HepG2 (cell line): ENCODE measurements at regions not wholly inside any gene's neighbourhood (a gene's known extent, or its start where the extent isn't known, plus 50 kb on each side); places are given as distances from the start of the nearest gene placed in this dataset.

Experiments
- AKNA ChIP-seq: sonication (generic); formaldehyde crosslinking; IDR thresholded peaks from 2 replicates; pipeline ENCODE4 v1.4.0; 2020; ENCODE audit warnings: missing genetic modification reagents, borderline replicate concordance
- ATF1 ChIP-seq: IDR thresholded peaks from 2 replicates; pipeline ENCODE4 v1.6.1; 2016; ENCODE audit warnings: mild to moderate bottlenecking, control low read depth
- ATF2 ChIP-seq: sonication (generic); formaldehyde crosslinking; IDR thresholded peaks from 2 replicates; pipeline ENCODE4 v1.4.0; 2020; ENCODE audit warnings: missing genetic modification reagents
- HDAC1 ChIP-seq: sonication (generic); formaldehyde crosslinking; IDR thresholded peaks from 2 replicates; pipeline ENCODE4 v1.5.1; 2020; ENCODE audit warnings: mild to moderate bottlenecking, missing genetic modification reagents
- HNF4G ChIP-seq, 2 experiments: sonication (generic) in 1 of 2; formaldehyde crosslinking in 1 of 2; IDR thresholded peaks; 2 replicates each; pipeline versions ENCODE4 v1.4.0 to v1.6.1; 2011 to 2020; ENCODE audit warnings: borderline replicate concordance in 2 of 2, low read depth in 2 of 2, mild to moderate bottlenecking in 2 of 2, low read length in 1 of 2, missing genetic modification reagents in 1 of 2, moderate library complexity in 1 of 2
- KDM4B ChIP-seq: sonication (generic); formaldehyde crosslinking; IDR thresholded peaks from 2 replicates; pipeline ENCODE4 v1.4.0; 2020; ENCODE audit warnings: missing genetic modification reagents
- KDM6A ChIP-seq: IDR thresholded peaks from 2 replicates; pipeline ENCODE4 v1.6.1; 2016; ENCODE audit warnings: low read depth
- KMT2A ChIP-seq: sonication (generic); formaldehyde crosslinking; IDR thresholded peaks from 2 replicates; pipeline ENCODE4 v1.4.0; 2020; ENCODE audit warnings: missing genetic modification reagents
- PATZ1 ChIP-seq: sonication (generic); formaldehyde crosslinking; IDR thresholded peaks from 2 replicates; pipeline ENCODE4 v1.4.0; 2020; ENCODE audit warnings: missing genetic modification reagents
- POLR2A ChIP-seq, 2 experiments: IDR thresholded peaks; 2 replicates each; pipeline ENCODE4 v1.6.1; 2011; ENCODE audit warnings: low read depth in 2 of 2, low read length in 2 of 2, mild to moderate bottlenecking in 1 of 2, moderate library complexity in 1 of 2; ENCODE audit not compliant: insufficient read depth in 1 of 2
- RAD51 ChIP-seq: fragments of 450-650 bp; IDR thresholded peaks from 2 replicates; pipeline ENCODE4 v1.6.1; 2016; ENCODE audit warnings: borderline replicate concordance
- SCMH1 ChIP-seq: sonication (generic); formaldehyde crosslinking; IDR thresholded peaks from 2 replicates; pipeline ENCODE4 v1.9.0; 2021; ENCODE audit warnings: missing genetic modification reagents, mild to moderate bottlenecking, borderline replicate concordance
- SMAD1 ChIP-seq: sonication (generic); formaldehyde crosslinking; IDR thresholded peaks from 2 replicates; pipeline ENCODE4 v1.4.0; 2020; ENCODE audit warnings: missing genetic modification reagents, low read depth, mild to moderate bottlenecking, borderline replicate concordance
- ZNF484 ChIP-seq: sonication (generic); formaldehyde crosslinking; IDR thresholded peaks from 2 replicates; pipeline ENCODE4 v1.5.1; 2020; ENCODE audit warnings: mild to moderate bottlenecking, low read depth, missing genetic modification reagents, borderline replicate concordance
- ZNF691 ChIP-seq: sonication (generic); formaldehyde crosslinking; IDR thresholded peaks from 2 replicates; pipeline ENCODE4 v1.4.0; 2020; ENCODE audit warnings: missing genetic modification reagents, low read depth, mild to moderate bottlenecking, borderline replicate concordance
- ZNF773 ChIP-seq: sonication (generic); formaldehyde crosslinking; IDR thresholded peaks from 2 replicates; pipeline ENCODE4 v1.4.0; 2020; ENCODE audit warnings: missing genetic modification reagents, borderline replicate concordance

GRCh38 chr9:107149756-107150155 is 133.3 kb upstream of the RAD23B start (continued):
- TF ChIP-seq AKNA (CRISPR knock-in tag) (no peak), SCMH1 (no peak), RAD51 (no peak), HDAC1 (no peak), PATZ1 (CRISPR knock-in tag) (no peak), KMT2A (CRISPR knock-in tag) (no peak), HNF4G (IDR thresholded peaks at IDR 0.05; ENCODE audit: borderline replicate concordance, low read depth, low read length) (no peak), HNF4G (CRISPR knock-in tag; IDR thresholded peaks at IDR 0.05; ENCODE audit: borderline replicate concordance, low read depth) (no peak), ZNF773 (CRISPR knock-in tag) (no peak), POLR2A (IDR thresholded peaks at IDR 0.05; ENCODE audit: insufficient read depth in 1 of 2, low read depth in 2 of 2, low read length in 2 of 2) (no peak), ZNF484 (CRISPR knock-in tag) (no peak), KDM4B (no peak), SMAD1 (CRISPR knock-in tag) (no peak), ATF2 (CRISPR knock-in tag) (no peak), ATF1 (CRISPR knock-in tag) (no peak), ZNF691 (no peak), KDM6A (CRISPR knock-in tag) (no peak)
